A204.1 (cell line): ENCODE measurements at regions not wholly inside any gene's neighbourhood (a gene's known extent, or its start where the extent isn't known, plus 50 kb on each side); places are given as distances from the start of the nearest gene placed in this dataset.
"Not testable (repeated sequence)": the region's sequence is repeated elsewhere in the genome, so short reads cannot be mapped to it uniquely, and the experiment has no call there.

ENCODE experiments used
- FAIRE-seq: peaks from 2 replicates; lab custom pipeline; 2012; peaks lifted over from hg19 to GRCh38; lab: Jason Lieb, UNC

DNA sequence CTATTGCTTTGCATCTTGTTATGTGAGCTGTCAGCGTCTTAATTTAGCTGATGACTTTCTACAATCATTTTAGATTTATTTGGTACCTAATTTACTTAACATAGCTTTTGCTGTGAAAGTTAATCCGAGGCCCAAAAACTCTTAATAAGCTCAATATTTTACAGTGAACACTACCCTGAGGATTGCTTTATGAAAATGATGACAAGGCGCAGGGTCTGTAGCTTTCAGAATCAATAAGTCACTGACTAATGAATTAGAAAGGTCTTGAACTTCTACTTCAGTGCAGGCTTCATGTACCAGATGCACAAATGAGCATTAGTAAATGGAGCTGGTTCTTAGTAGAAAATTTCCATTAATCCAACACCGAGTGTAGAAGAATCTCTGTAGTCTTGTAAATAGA lies 81.4 kb upstream of the ZNF366 start:
- FAIRE-seq: no peak

DNA sequence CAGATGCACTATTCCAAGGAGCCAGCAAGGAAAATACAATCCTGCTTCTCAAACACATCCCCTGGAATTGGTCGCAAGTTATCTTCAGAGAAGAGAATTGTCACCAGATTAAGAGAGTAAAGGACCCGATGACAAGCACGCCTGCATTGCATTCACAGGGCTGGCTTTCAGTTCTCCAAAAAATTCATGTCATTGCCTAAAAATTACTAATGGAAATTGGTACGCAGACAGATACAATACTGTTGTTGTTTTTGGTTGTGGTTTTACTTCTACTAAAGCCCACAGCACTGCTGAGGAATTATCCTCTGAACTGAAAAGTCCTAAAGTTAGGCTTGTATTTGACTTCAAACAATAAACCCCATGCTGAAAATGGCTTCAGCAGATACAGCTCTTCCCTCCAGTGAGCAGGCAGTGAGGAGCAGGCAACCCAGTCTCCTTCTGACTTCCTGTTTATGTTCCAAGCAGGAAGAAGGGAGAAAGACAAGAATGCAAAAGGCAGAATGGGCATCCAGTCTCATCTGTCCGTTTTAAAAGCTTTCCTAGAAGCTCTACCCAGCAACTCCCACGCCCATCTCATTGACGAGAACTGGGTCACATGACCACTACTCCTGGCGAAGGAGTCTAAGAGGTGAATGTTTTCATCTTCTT lies 80.6 kb upstream of the ZNF366 start:
- no peak for FAIRE-seq

DNA sequence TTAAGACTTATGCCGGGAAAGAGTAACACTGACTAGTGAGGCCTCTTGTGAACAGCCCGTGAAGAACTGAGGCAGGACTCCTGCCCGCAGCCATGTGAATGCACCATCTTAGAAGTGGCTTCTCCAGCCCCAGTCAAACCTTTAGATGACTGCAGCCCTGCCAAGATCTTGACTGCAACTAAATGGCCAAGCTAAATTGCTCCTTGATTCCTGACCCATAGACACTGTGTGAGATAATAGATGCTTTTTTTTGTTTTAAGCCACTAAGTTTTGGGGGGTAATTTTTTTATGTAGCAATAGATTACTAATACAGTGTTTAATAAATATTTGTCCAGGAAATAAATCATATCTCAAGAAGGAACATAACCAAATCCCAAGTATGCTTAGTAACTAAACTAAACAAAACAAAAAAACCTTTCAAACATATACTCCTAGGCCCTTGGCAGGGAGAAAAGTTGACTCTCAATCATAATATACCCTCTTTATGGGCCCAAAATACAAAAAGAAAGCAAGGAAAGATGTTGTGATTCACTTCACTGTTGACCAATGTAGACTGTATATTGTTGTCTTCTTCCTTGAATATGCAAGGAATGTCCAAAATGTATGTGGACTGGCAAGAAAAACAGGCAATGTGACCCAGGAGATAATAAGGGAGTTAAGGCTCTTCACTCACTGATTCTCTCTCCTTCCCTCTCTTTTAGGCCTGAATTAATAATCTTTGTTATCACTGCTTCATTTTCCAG lies 79.7 kb upstream of the ZNF366 start:
- no peak for FAIRE-seq

DNA sequence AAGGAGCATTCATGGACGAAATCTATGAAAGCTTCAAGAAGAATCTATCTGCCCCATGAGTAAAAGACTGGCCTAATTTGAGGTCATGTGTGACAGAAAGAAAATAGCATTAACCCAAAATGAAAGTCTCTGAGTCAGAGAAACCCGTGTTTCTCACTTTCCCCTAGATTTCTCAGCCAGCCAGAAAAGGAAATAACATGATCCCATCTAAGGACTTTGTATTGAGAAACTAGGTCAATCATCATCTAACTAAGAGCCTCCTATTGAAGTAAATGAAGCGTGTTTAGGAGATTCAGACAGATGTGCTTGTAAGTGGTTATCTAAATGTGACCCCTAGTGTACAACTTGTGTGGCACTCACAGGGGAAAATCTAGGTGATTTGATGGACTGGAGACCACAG lies 77.3 kb upstream of the ZNF366 start:
- no peak for FAIRE-seq

DNA sequence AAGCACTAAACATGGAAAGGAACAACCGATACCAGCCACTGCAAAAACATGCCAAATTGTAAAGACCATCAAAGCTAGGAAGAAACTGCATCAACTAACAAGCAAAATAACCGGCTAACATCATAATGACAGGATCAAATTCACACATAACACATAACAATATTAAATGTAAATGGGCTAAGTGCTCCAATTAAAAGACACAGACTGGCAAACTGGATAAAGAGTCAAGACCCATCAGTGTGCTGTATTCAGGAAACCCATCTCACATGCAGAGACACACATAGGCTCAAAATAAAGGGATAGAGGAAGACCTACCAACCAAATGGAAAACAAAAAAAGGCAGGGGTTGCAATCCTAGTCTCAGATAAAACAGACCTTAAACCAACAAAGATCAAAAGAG lies 72.1 kb upstream of the ZNF366 start:
- FAIRE-seq: not testable (repeated sequence)

DNA sequence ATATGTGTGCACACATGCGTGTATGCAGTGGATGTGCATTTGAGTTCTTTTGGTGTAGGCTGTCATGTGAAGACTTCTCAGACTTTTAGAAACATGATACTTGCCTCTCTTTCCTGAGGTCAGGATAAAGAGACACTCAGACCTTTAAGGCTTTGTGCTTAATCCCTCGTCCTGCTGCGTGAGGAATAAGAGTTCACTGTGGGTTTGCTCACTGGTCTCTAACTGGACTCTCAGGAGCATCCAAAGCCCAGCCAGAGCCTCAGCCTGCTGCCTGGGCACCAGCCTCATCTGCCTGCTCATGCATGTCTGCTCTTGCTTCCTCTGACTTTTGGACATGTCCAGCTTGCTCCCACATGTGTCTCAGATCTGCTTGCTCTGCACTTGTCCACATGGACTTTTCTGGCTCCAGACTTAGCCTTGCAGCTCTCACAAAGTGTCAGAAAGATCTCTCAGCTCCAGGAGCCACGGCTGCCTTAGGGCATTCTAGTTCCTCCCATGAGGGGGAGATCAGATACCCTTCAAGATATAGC lies 65.1 kb upstream of the ZNF366 start:
- no peak for FAIRE-seq

DNA sequence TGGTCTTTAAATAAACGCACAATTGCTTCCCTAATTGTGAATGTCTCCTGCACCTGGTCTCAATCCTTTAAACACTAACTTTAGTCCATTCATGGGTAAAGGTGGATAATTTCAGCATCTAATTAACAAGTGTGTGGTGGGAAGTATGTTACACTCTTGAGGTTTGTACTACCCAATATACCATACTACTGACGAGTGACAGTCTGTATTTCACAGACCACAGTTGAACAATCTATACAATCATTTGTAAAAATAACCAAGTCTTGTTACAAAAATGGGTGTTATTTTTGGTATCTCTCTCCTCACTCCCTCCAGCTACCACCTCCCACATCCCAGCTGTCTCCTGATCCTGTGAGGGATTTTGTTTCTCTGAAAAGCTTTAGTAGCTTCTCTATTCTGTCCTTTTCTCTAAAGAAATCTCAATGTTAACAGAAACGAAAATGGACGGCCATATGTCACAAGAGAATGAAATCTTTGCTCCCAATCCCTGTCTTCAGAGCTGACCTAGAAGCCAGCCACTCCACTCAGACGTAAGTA lies 62.3 kb upstream of the ZNF366 start:
- FAIRE-seq: no peak

DNA sequence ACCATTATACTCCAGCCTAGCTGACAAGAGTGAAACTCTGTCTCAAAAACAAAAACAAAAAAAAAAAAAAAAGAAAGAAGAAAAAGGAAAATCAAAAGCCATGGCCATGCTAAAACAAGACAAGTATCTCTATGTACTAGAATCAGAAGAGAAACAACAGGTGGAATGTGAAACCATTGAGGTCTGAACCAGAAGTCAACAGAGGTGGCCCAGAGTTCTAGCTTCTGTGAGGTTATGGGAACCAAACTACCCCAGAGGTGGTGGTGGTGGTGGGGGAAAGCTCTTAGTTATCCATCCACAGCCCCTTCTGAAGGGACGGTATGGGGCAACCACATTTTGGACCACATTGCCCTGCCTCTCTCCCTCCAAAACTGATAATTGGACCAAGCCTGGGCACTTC lies 59.5 kb upstream of the ZNF366 start:
- FAIRE-seq: no peak

DNA sequence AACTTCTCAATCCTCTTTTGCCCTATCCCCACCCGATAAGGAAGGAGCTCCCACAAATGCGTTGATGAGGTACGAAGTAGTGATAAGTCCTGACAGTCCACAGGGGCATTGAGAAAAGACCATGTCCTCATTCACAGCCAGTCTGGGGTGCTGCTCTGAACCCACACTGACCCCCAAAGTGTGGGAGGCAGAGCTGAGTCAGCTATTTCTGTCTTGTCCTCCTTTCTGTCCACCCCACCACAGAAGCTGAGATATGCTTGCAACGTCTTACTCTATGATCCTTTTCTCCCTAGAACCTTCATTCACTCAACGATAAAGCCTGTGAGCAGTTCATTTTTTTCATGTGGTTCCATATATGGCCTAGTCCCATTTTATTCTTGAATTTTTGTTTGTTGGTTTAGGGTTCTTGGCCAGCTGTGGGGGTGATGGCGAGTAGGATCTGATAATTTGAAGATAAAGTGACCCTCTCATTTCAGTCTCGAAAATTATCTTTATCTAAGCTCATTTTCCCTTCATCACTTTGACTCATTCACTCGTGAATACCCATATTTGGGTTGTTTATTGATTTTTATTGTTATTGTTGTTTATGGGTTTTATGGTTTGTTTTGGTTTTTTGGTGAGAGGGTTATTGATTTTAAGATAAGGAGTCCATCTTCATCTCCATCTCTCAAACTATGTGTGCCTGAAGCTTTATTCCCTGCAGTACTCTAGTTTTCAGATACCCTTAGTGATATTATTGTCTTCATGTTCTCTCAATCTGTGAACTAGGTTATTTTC lies 58.5 kb upstream of the ZNF366 start:
- FAIRE-seq: no peak

DNA sequence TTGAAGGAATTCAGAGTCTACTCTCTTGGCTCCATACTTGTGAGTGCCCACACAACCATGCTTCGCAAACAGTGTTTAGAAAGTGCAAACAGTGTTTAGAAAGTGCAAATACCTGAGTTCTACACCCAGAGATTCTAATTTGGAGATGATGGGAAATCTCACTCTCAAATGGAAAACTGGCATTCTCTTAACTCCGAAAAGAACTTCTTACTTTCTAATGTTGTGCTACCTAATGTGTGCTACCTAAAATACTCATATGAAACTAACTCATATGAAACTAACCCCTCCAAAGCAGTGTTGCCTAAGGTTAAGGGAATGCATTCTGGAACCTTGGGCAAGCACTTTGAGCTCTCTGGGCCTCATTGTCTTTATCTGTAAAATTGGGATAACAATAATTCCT lies 55.5 kb upstream of the ZNF366 start:
- FAIRE-seq: no peak

DNA sequence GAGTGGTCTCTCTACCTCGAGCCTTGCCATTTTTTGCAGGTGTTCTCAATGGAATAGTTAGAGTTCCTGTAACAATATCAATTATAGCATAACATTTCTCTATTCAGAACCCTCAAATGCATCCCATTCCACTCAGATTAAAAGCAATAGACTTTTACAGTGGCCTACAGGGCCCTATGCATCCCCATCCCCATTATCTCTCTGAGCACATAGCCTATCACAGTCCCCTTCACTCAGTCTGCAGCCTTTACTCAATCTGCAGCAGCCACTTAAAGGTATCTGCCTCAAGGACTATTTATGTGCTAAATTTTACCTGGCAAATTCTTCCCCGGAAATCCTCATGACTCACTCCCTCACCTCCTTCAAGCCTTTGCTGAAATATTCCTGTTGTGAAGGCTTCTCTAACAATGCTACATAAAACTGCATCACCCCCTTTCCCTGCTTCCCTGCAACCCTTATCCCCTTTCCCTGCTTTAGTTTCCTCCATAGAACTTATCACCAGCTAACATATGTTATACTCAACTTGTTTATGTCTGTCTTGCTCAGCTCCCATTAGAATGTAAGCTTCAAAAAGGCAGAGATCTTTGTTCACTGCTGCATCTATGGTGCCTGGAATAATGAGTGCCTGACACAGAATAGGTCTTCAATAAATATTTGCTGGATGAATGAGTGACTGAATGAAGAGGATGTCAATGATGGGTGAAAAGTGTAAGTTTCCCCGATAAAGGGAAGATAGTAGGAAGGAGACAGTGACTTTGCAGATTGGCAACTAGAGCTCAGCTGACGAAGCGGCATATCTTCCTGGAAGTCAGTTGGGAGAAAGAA lies 54.1 kb upstream of the ZNF366 start:
- no peak for FAIRE-seq

DNA sequence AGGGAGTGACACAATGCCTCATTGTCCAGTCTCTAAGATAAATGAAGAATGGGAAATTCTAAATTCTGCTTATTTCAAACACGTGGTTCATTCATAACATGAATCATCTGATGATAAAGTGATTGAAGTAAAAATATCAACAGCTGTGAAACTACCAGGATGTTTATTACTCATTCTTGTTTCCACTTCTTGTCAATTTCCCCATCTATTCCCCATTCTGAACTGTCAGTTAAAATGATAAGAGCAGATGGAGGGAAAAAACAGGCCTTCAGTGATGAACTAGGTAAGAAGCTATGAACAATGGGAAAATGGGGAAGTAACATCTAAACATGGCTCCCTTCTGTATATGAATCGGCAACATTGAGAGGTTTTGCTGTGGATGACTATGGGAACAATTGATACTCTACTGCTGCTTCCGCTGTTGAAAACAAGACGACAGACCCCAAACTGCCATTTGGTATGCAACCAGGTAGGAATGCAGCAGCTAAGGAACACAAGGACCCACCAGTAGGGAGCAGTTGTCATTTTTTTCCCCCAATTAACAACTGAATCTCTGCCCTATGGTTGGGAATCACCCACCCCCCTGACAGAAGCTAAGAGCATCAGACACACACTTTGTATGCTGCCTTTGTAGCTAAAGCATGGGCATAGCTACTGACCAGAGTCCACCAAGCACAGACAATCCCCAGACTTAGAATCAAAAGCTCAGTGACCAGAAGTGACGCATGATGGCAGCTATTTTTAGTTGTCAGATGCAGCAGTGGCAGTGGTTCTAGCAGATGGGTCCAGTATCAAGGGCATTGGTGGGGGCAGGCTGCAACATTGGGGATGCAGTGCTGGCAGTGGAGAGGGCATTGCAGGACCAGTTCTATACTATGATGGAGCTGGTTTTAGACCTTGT lies 52.9 kb upstream of the ZNF366 start:
- no peak for FAIRE-seq

DNA sequence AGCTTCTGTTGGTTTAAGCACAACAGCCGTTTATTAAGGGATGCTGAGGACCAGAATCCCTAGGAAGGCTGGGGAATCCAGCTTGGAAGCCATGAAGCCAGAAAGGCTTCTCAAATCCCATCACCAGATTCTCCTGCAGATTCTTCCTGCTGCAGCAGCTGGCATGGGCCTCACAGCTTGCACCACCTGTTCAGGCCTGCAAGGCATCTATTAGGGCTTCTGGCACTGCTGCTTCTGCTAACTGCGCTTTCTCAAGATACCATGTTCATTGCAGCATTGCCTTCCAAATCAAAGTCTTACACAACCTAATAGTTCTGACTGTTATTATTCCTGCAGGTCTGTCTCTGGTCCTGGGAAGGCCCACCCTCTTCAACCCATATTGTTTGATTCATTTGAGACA lies 51.2 kb upstream of the ZNF366 start:
- FAIRE-seq: no peak

DNA sequence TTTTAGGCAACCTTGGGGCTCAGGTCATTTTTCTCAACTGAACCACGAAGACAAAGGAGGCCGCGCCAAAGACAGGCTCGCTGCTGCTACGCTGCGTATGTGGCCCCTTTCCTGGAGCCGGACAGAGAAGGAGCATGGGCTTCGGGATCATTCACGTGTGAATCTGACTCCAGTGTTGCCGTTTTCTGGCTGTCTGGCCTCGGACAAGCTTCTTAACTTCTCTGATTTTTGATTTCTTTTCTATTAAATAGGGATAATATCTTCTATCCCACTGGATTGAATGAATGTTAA lies 50.8 kb upstream of the ZNF366 start:
- FAIRE-seq: no peak

DNA sequence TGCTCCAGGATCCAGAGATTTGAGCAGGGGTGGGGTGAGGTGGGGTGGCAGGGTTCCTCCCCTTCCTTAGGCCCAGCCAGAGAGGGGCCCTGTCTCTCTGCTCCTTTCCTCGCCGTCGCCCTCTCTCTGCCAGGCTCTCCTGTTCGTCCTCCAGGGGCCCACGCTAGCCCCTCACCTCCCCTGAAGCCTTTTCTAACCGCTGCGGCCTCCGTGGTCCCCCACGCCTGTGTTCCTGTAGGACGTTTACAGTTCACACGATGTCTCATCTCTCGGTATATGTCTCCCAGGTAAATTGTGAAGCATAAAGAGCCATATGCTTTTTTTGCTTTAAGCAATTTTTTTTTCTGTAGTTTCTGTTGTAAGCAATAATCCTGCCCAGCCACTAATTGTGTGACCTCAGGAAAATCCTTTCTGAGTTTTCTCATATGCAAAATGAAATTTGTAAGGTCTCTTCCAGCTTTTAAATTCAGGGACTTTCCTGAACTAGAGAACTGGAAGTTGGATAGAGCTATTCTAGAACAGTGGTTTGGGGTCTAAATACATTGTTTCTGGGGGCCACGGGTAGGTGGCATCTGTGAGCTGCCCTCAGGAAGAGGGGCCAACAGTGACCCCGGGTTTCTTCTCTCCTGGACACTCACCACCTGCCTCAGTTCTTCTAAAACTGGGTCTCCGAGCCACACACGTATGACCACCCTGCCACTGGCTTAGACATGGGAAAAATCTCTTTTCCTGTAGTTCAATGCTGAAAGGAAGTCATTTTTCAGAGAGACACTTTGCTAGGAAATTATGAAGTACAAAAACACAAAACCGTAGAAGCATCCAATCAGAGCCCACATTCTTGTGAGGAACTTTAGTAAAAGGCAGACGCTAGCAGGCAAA lies 50.2 kb upstream of the ZNF366 start:
- FAIRE-seq: no peak
